ENCODE measurements at regions not wholly inside any gene's neighbourhood (a gene's known extent, or its start where the extent isn't known, plus 50 kb on each side); places are given as distances from the start of the nearest gene placed in this dataset.
"Not testable (repeated sequence)": the region's sequence is repeated elsewhere in the genome, so short reads cannot be mapped to it uniquely, and the experiment has no call there.

DNA sequence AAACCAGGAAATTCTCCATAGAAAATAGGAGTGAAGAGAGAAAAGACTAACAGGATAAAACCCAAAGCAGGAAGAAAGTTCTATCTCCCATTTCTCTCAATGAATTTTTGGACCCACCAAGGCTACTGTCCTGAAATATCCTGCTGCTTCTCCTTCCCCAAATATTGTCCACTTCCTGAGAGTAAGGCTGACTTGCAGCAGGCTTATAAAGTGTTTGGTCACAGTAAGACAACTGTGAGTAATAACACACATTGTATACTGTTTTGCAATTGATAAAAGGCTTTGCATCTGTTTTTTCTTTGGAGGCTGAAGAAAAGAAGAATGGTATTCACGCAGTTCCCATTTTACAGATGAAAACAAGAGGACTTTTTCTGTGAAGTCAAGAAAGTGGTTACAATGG, 52.8 kb downstream of the FOXD4L6 start:
- DNase-seq, result not testable (repeated sequence)

DNA sequence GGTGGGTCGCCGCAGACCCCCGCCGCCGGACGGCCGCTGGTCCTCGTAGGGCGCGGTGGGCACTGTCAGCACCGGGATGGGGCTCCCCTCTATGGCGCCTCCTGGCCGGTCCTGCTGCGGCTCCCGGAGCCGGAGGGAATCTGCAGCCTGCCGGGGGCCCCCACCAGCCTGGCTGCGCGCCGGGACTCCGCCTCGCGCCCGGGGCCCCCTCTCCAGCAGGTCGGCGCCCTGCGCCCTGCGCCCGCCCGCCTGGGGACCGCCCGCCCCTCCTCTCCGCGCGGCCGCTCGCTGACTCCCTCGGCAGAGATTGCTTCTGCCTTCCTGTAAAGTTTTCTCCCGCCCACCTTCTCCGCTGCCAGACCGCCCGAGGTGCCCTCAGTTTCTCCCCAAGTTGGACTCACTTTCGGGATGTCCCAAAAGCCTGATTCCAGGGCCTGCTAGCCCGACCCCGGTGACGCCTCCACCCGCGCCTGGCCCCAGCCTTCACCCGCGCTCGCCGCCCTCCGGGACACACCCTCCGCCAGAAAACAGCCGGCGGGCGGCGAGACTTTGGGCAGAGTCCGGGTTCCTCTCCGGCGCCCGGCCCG, 54.0 kb downstream of the FOXD4L6 start:
- not testable (repeated sequence) for DNase-seq

DNA sequence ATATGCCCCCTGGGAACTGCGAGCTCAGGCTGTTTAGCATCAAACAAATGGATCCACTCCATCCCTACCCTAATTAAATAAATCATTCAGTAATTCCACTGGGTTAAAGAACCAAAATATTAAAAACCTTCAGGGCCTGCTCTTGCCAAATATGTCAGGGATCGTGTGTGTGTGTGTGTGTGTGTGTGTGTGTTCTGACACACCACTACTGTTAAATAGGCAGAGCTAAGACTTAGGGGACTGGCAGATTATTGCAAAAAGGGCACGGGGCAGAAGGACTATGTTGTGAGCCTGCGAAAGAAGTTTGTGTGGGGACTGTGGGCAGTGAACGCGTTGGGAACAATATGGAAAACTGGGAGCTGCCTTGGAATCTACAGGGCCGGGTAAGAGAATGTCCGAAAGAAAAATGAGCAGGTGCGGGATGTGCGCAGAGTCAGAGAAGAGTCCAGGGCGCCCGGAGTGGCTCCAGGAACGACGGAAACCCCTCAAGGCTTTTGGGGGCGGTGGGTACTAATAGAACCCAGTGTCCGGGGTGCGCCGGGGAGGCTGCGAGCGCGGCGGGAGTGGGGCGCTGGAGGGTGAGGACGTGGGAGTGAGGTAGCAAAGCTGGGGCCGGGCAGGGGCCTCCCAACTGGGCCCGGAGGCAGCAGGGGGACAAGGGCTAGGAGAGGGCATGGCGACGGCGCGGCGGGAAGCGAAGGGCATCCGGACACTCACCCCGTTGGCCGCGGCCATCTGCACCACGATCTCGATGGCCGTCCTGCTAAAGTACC, 54.8 kb downstream of the FOXD4L6 start:
- not testable (repeated sequence) for DNase-seq

DNA sequence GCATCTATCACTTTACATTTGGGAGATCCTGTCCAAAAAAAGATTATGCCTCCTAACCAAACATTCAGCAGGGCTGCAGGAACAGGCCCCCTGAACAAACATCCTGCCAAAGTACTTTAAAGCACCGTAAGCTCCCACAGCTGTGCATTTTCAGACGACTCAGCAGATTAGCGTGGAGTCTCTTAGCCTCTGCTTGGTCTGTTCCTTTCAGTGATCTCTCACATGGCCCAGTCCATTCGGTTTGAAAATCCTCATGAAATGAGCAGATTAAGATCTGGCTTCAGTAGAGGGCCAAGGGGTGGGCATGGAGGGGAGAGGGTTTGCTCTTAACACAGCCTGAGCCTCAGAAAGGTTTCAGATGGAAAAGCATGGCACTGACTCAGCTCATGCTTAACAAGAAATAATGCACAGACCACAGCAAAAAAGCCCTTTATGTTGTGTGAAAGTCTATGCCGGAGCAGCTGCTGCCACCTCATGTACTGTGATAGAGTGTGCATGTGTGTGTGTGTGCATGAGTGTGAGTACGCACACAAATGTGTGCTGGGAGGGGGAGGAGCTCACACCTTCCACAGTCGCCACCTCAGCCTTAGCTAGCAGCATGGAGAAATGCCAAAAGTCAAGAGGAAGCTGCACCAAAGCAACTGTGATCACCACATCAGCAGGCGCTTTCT, 64.2 kb downstream of the FOXD4L6 start:
- peak; percentile 17 for DNase-seq

DNA sequence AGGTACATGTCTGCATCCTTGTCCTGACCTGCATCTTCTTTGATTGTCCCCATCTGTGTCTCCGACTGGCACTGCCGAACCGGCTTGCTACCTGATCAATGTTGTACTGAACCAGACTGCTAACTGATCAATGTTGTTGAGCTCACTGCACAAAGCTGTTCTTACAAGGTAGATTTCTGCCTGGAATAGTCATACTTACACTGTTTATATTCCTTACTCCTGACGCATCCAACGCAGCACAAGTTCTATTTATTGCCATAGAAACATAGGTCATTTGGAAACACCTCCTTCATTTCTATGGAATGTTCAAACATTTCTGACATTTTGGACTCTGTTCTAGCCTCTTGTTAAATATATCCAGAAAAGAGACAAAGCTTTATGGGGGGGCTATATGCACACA, 65.2 kb downstream of the FOXD4L6 start:
- DNase-seq, result not testable (repeated sequence)

DNA sequence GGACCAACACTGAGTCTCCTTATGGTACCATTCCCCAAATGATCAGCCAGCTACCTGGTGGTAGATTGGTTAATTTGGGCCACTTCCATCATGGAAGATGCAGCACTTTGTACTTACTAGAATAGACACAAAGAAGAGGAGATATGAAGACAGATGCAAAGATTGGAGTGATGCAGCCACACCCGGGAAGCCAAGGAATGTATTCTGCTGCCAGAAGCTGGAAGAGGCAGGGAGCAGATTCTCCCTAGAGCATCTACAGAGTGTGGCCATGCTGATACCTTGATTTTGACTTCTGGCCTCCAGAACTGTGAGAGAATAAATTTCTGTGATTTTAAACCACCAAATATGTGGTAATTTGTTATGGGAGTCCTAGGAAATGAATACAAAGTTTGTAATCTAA, 68.9 kb downstream of the FOXD4L6 start:
- DNase-seq, result not testable (repeated sequence)

DNA sequence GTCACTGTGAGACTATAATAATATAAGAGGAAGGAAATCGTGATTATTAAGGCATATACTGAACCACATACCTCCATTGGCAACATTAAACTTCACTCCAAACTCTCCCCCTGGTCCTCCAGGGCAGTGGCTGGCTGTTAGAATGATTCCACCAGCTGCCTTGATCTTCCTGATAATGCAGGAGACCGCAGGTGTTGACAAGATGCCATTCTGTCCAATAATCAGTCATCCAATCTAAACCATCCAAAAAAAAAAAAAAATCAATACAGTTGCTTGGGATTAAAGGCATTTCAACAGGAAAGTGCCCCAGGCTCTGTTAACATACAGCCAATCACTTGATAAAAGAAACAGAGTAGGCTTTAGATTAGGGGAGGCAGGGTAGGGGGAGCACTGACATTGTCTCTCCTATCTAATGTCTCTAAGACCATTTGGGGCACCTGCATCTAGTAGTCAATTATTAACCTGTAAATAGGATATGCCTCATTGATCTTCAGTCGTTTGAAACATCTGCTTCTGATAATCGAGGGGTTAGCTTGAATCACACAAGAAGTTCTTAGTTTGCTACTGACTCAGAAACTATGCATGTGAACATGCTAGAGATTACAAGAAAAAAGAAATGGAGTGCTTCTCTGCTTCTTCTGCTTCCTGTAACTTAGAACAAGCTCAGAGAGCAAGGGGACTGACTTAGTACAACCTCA, 74.7 kb downstream of the FOXD4L6 start:
- not testable (repeated sequence) for DNase-seq

DNA sequence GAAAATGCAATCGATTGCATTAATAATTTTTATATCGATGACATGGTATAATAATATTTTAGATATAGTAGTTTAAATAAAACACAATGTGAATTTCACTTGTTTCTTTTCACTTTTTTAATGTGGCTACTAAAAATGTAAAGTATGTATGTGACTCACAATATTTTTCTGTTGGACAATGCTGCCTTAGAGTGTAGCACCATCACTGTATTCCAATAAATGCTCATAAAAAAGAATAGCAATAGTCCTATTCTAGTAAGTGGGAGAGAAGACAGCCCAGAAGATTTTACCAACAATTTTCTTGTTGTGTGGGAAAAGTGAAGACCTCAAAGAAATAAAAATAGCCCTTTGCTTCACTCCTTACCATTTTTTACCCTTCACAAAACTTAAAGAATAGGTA, 79.8 kb downstream of the FOXD4L6 start:
- not testable (repeated sequence) for DNase-seq

DNA sequence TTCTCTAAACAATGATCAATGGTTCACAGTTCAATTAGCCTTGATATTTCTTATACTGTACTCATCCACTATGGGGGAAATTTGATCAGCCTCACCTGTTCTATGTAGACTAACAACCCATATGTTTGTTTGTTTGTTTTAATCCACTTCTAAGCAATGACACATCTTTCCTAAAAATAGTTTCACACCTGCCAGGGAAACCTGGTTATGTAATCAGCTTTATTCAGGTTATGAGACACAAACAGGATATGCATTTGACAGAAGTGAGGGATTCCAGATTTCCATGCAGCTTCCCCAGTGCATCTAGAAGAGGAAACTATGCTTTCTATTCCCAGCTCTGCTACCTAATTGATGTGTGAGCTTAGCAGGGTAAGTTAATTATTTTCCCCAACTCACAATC, 80.7 kb downstream of the FOXD4L6 start:
- not testable (repeated sequence) for DNase-seq

DNA sequence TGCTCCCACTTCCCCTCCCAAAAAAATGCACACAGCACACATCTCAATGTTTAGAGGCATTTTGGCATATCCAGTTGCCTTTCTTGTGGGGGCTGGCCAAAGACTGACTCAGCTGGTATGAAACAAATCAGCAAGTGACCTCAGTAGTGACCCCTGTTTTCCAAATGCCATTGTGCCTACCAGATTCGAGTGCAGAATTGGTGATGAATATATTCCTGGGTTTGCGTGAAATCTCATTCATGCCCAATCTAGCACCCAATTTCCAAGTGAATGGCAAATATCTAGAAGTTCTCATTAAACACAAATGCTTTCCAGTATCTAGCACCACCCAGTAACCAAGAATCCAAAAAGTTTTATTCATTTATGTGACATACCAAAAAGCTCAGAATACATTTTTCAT, 83.6 kb downstream of the FOXD4L6 start:
- DNase-seq, result not testable (repeated sequence)

DNA sequence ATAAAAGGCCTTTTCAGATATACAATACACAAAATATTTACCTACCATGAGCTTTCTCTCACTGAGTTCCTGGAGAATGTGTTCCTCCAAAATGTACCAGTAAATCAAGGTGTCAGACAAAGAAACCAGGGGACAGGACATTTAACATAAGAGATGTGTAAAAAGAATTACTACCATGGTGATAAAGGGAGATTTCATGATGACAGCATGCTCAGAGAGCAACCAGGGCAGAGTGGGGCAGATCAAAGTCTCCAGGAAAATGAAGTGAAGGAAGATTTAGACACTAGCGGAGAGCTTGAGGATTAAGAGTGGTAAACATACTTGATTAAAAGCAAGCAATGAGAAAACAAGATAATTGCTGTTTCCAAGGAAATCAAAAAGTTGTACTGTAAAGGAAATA, 85.0 kb downstream of the FOXD4L6 start:
- DNase-seq, result not testable (repeated sequence)

DNA sequence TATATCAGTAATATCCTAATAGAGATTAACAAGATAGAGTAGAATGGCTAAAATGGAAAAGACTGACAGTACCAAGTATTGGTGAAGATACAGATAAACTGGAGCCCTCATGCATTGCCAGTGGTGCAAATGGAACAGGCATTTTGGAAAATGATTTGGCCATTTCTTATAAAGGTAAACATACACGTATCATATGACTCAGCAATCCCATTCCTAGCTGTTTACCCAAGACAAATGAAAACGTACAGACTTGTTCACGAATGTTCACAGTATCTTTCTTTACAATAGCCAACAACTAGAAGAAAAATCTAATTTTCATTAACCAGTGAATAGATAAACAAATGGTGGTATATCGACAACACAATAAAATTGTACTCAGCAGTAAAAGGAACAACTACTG, 86.4 kb downstream of the FOXD4L6 start:
- not testable (repeated sequence) for DNase-seq

DNA sequence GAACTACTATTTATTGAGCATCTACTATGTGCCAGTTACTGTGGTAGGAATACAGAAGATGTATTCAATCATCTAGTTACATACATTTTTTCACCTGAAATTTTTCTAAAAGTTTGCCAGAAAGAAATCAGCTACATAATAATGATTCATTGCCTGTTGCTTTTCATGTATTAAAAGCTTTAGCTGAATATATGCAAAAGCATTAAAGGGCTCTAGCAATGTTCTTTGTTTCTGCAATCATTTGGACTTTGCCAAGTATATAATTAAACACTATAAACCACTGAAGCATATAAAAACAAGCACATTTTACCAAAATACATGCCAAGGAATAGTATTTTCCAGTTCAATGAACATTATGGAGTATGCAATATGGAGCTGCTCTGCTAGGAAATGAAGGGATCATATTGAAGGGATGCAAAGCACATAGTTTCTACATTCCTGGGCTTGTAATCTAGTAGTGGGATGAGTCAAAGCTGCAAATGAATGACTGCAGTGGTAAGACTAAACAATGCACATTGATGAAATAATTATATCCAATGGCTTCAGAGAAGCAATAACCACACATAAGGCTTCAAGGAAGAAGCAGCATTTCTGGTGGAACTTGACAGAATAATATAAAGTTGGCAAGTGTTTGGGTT, 87.7 kb downstream of the FOXD4L6 start:
- not testable (repeated sequence) for DNase-seq

DNA sequence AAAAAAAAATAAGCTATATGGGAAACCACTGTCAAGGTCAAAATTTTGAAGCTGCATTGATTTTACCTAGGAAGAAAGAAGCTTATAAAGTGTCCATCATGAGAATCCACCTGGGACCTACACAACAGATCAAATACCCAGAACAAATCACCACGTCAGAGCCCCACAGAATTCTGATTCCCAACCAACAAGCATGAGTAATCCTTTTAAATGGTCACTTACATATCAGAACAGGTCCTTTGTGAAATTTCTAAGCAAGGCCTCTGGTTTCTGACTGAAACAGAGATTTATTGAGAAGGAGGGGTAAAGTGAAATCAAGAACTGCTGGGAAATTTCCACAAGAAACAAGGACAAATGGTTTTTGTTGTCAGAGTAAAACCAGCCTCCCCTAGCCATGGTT, 93.2 kb downstream of the FOXD4L6 start:
- DNase-seq, result not testable (repeated sequence)

DNA sequence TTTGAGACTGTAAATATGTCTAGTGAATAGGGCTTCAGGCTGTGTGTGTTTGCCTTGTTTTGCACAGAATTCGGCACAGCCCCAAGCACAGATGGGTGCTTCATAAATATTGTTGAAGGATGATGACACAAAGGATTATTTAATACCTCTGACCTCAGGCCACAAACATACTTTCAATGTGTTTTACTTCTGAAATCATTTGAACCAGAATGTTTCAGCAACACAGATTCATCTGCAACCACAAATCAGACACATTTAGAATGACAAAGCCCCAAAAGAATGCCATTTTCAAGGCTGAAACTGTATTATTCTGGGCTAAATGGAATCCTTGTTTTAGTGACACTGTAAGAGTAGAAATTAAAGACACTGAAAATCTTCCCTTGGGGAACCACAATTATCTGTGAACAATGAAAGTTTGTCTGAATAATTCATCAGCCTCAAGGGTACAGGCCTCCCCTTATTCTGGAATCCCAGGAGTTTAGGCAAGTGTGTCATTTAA, 93.7 kb downstream of the FOXD4L6 start:
- not testable (repeated sequence) for DNase-seq

DNA sequence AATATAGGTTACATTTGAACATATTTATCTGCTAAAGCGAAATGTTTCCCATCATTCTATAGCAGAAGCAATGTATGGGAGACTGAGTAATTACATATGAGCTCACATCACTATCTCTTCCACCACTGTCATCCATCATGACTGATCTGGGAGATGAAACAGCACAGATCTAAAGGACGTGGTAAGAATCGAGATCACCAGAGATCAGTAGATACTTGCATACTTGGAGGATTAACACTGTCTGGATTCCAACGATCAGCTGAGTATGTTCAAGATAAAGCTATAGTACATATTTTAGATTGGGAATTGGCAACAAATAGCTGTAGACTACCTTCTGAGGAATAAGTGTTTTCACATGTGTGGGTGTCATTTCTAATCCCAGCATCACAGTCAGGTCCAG, 94.6 kb downstream of the FOXD4L6 start:
- DNase-seq, result not testable (repeated sequence)

DNA sequence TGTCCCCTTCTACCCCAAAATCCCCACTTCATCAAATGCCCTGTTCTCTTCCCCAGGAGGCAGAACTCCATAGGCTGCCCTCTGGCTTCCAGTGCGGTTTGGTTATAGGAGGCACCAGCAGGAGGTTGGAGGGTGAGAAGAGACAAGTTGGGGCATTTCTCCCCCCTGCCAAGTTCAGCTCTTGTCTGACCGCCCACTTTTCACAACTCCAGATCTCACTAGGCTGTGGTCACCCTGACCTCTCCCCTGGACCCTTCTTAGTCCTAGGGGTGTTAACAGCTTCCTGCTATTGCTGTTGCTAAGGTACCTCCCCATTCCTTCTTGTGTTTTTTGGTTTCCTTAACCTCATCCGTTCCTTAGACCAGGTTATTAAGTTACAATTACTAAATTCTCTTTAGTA, 95.1 kb downstream of the FOXD4L6 start:
- not testable (repeated sequence) for DNase-seq

DNA sequence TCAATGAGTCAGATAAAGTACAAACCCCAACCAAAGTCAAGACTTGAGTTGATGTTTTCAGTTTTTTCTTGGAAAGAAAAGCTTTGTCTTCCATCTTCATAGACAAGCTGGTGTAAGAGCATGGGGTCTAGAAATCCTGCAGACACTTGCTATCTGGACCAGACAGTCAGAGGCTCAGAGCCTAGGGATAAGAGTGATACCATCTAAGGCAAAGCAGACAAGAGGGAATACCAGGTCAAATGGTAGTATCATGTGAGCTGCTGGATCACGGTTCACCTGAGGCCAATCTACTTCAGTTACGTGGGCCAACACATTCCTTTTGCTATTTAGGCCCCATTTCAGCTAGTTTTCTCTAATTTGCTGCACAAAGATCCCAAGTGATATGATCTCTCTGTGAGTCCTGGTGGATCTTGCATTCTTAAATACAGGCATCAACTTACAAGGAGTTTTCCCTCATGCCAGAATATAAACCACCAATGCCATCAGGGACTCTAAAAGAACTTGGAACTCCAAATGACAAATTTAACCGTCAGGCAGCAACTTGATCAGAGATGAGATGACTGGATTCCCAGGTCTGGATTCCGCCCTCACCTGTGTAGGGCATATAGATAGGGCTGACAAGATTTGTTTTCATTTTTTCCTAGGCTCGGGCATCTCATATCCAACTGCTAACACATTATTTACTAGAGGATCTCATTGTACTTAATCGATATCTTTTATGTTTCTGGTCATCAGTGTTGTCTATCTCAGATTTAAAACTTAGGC, 101.4 kb downstream of the FOXD4L6 start:
- not testable (repeated sequence) for DNase-seq

DNA sequence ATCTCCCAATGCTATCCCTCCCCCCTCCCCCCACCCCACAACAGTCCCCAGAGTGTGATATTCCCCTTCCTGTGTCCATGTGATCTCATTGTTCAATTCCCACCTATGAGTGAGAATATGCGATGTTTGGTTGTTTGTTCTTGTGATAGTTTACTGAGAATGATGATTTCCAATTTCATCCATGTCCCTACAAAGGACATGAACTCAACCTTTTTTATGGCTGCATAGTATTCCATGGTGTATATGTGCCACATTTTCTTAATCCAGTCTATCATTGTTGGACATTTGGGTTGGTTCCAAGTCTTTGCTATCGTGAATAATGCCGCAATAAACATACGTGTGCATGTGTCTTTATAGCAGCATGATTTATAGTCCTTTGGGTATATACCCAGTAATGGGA, 106.1 kb downstream of the FOXD4L6 start:
- not testable (repeated sequence) for DNase-seq

DNA sequence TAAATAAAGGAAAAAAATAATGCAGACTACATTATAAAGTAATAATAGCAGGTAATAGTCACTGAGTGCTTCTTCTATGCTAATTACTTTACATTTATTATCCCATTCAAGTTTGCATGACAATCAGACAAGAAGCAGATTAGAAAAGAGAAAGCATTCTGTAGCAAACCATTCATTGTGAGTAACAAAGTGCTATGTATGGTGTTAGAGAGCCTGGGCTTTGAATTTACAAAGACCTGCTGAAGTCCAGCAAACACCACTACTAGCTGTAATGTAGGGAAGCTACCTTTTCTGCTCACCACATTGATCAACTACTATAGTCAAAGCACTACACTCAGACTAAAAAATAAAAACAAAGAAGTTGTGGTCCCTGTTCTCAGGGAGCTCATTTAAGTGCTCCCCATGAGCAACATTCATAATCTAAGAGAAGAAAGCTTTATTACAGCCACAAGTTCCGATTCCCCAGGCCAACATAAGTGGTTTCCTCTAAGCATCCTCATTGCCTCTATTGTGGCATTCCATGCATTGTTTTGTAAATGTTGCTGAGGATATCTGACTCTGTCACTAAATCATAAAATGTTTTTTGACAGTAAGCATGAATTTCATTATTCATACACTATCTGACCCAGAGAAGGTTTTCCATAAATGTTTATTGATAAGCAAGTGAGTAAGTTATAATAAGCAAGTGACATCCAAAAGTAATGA, 108.5 kb downstream of the FOXD4L6 start:
- DNase-seq, result not testable (repeated sequence)

DNA sequence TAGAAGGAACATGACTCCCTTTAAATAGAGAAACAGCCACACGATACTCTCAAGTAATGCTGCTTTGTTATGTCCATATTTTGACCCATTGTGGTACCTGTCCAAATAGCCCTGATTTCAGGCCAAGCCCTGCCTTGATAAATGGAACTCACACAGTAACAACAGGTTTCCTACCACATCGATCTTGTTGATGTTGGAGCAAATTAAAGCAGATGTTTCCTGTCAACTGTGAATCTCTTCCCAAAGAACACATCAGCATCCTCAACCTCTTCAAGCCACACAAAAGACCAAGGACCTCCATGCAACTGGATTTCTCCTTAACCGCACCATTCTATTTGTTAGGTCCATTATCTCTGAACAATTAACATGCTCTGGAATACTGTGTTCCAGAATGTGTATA, 109.5 kb downstream of the FOXD4L6 start:
- not testable (repeated sequence) for DNase-seq

Measured in activated naive CD4-positive, alpha-beta T cell treated with Interleukin-2 at 50 U/mL for 16 hours (primary cell).